HG03025 (cell line): ENCODE measurements at regions not wholly inside any gene's neighbourhood (a gene's known extent, or its start where the extent isn't known, plus 50 kb on each side); places are given as distances from the start of the nearest gene placed in this dataset.

Source experiments
- ATAC-seq: cut with Tn5 transposase; IDR thresholded peaks from one replicate; pipeline ENCODE4 v1.9.1; 2021; ENCODE audit warnings: mild to moderate bottlenecking, moderate library complexity; ENCODE audit not compliant: unreplicated experiment, low FRiP score

- no peak for ATAC-seq
Observed at GRCh38 chr10:128416231-128416630, 290.0 kb upstream of the MKI67 start.

DNA sequence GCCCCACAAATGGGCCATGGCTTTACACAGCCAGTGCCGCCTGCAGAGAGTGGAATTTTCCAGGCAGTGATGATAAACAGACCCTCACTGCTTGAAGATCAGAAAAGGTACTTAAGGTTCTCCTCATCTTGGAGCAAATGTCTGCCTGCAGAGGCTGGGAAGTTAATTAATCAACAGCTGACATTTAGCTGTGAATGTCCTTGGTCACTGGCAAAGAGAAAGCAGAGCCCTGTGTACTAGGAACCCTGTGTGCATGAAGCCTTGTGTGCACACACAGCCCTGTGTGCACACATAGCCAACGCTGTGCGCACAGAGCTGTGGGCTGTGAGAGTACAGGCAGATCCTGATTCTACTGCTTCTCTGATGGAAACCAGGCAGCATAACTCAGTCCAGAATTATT lies 291.6 kb upstream of the MKI67 start:
- ATAC-seq = no peak

DNA sequence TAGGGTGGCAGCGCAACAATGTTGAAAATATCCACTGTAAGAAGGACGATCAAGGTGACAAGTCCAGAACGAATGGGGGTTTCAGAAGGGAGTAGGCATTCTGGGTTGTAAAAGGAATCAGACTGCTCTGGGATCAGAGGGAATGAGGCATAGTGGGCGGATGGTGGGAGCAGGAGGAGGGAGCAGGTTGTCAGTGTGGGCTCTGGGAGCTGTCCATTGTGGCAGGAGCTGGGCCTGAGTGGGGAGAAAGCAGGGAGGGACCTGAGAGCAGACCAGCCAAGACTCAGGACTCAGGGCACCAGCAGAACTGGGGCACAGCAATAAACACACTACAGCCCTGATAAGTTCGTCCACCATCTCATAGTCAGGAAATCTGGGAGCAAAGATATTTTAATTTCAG lies 292.6 kb upstream of the MKI67 start:
- no peak for ATAC-seq

- ATAC-seq = no peak
Observed at GRCh38 chr10:128419466-128420019, 293.3 kb upstream of the MKI67 start.

DNA sequence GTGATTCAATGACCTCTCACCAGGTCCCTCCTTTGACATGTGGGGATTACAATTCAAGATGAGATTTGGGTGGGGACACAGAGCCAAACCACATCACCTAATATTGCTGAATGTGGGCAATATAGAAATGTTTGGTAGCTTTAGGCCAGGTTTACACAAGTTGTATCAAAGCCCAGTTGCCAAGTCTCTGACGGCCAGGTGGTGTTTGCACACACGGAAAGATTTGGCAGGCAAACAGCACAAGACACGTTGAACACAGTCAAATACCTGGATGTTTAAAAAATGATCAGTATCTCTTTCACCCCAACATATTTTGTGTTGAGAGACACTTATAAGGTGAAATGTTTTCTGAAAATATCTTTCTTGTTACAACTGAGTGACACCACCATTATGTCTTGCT lies 294.4 kb upstream of the MKI67 start:
- no peak for ATAC-seq

DNA sequence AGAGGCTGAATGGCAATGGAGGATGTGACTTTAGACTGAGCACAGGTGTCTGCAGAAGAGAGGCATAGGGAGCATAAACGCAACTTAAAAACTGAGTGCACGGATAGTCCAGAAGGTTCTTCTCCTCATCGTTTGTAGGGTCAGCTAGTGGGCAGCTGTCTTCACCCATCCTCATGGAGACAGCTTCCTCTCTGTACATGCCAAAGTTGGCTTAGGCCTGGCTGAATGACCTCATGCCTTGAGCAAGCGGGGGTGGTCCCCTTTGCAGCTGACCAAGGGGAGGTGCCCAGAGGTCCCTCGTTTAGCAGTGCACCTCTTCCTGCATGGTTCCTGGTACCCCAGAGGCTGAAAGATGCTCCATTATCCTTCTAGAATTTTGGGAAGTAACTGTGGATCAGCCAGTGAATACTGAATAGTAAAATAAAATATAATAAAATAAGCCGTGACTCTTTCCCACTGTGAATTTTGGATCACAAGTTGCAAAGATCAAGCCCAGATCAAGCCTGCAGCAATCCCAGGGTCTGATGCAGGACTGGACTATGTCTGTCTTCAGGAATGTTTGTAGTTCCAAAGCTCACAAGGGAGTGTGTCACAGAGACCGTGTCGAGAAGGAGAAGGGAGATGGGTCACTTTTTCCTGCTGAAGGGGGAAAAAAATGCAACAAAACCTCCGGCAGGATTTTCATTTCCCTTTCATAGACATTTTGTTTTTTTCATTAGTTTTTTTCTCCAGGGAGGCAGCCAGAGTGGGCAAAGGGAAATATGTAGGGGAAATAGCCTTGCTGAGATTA lies 295.3 kb upstream of the MKI67 start:
- no peak for ATAC-seq

GRCh38 chr10:128422190-128422589 lies 296.0 kb upstream of the MKI67 start:
- no peak for ATAC-seq

- no peak for ATAC-seq
Observed at GRCh38 chr10:128422999-128423398, 296.8 kb upstream of the MKI67 start.

- no peak for ATAC-seq
Observed at GRCh38 chr10:128429321-128429720, 303.1 kb upstream of the MKI67 start.

- ATAC-seq = no peak
Observed at GRCh38 chr10:128429835-128430513, 303.8 kb upstream of the MKI67 start.

GRCh38 chr10:128431083-128431482 lies 304.9 kb upstream of the MKI67 start:
- no peak for ATAC-seq

DNA sequence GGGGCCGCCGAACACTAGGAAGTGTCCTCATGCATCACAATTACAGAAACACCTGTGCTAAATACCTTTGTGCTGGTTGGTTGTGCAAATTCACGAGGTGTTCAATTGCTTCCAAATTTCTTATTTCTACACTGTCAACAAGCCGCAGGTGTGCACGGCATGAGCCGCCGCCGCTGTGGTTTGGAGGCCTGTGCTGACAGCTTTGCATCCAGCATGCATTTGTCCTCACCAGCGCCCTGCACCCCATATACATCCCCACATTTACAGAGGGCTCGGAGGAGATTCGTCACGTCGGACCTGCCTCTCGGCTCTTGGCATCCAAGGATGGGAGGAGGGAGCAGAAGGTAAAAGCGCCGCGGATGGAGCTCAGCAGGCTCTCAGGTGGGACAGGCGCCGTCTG lies 305.3 kb upstream of the MKI67 start:
- ATAC-seq = no peak

DNA sequence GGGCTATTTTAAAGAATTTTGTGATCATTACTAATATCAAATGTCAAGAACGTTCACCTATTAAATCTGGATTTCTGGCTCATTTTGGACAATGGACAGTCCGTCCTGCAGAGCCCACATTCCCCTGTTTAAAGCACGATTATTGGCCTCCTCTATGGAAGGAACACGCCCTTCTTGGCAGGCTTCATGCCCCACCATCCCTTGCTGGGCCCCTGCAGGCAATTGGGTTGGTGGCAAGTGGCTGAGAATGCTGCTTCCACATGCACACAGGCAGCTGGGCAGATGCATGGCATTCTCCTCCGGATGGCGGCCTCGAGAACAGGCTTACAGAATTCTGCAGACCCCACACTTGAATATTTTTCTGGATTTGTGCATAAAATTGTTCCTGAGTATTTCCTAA lies 305.8 kb upstream of the MKI67 start:
- no peak for ATAC-seq

DNA sequence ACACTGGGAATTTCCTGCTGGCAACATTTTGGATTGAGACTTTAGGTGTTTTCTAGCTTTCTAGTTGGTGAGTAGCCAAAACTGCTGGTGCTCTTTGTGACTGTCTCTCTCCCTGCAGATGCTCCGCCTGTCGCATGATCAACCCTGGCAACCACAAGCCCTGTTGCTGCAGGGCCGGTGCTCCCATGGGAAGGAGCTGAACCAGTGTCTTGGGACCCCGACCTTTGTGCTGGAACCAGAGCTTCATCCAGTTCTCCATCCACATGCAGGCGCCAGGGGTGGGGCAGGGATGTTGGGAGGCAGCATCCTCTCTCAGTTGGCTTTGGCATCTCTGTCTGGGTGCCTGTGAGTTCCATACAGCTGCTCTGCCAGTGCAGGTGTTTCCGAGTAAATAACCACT lies 306.2 kb upstream of the MKI67 start:
- no peak for ATAC-seq

GRCh38 chr10:128435811-128436210 lies 309.6 kb upstream of the MKI67 start:
- ATAC-seq = no peak

DNA sequence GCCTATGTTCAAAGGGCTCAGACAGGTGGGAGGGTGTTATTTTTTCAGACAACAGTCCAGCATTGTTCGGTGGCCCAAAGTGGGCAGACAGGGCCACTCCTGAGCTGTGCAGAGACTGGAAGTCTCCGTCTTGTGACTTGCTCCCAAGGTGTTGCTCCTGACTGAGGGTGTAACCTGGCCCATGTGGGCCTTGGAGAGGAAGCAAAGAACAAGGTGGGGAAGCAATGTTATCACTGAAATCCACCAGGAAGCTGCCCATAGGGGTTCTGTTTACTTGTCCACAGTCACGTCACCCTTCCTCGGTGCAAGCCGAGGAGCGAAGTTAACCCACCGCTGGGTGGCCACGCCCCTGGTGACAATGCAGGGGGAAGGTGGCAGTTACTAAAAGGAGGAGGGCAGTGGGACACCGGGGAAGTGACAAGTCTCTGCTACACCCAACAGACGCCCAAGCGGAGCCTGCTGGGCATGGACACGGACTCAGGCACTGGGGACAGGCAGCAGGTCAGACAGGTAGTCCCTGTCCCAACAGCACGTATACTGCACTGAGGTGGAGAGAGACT lies 311.6 kb upstream of the MKI67 start:
- ATAC-seq = no peak

DNA sequence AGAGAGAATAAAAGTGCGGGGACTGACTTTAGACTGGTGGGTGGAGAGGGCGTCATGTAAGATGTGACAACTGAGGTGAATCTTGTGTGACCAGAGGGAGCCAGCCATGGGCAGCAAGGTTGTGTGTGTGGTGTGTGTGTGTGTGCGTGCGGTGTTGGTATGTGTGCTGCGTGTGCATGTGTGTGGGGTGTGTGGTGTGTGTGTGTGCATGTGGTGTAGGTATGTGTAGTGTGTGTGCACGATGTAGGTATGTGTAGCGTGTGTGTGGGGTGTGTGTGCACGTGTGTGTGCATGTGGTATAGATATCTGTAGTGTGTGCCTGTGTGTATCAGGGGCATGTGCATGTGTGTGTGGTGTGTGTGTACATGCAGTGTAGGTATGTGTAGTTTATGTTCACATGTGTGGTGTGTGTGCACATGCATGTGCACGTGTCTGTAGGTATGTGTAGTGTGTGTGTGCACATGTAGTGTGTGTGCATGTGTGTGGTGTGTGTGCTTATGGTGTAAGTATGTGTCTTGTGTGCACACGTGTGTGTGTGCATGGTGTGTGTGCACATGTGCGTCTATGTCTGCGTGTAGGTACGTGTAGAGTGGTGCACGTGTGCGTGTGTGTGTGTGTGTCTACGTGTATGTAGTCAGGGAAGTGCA lies 312.3 kb upstream of the MKI67 start:
- no peak for ATAC-seq

DNA sequence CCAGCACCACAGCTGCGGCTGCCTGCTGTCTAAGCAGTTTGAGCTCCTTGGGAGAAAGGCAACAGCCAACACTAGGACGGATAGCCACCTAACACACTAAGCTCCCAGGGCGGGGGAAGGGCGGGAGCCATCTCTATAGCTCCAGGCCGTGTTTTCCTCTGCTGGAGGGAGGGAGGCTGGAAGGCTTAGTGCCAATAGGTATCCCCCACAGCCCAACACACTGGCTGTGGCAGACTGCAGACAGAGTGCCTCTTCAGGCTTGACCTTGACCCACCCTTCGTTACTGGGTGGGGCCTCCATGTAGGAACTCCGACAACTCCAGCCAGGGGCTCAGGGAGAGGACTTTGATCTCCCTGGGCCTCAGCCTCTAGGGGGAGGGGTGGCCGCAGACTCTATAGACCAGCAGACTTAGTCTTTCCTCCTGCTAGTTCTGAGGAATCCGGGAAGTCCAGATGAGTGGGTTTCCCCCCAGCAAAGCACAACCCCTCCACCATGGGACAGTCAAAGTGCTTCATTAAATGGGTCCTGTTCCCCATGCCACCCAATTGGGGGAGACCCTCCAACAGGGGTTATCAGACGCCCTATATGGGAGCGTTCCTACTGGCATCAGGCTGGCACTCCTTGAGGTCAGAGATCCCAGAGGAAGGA lies 314.4 kb upstream of the MKI67 start:
- no peak for ATAC-seq

GRCh38 chr10:128443925-128444518 lies 317.8 kb upstream of the MKI67 start:
- ATAC-seq = no peak

DNA sequence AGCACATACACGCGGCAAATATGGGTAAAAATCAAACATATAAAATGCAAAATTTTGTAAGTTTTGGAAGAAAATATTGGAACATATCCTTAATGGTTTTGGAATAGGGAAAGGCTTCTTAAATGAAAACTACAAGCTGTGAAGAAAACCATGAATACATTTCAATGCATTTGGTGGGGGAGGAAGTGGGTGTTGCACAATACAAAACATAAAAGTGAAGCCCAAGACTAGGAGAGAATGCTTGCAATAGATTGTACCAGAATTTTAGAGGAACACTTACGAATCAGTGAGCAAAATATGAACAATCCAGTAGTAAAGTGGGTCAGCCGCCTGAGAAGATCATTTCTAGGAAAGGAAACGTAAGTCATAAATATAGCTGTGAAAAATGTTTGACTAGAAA lies 322.6 kb upstream of the MKI67 start:
- ATAC-seq = no peak
